NOMO-1 (cell line): ENCODE measurements at regions not wholly inside any gene's neighbourhood (a gene's known extent, or its start where the extent isn't known, plus 50 kb on each side); places are given as distances from the start of the nearest gene placed in this dataset.
"Not testable (repeated sequence)": the region's sequence is repeated elsewhere in the genome, so short reads cannot be mapped to it uniquely, and the experiment has no call there.

Source experiments
- DNase-seq, 2 experiments: peaks; one replicate each; lab custom pipeline; 2025; ENCODE audit not compliant: unreplicated experiment in 2 of 2; lab: John Stamatoyannopoulos, UW

DNA sequence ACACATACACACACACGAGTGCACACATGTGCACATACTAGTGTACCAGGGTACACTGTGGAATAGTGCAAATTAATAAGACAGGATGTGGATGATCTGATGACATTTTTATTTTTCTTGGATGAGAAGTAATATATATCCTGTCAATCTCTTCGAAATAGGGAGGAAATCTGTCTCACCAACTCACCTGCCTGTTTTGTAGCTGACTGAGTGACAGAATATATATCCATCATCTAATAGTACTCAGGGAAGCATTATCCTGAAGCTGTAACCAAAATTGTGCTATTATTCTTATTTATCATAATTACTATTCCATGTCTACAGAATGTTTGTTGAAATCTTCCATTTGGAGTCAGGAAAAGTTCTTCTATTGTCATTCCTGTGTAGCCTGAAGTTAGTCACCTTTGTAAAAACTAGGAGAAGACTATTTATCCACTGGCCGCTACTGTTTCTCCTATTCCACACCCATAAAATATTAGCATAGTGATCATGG, 888.0 kb downstream of the TRAM1L1 start:
- DNase-seq, result no peak

DNA sequence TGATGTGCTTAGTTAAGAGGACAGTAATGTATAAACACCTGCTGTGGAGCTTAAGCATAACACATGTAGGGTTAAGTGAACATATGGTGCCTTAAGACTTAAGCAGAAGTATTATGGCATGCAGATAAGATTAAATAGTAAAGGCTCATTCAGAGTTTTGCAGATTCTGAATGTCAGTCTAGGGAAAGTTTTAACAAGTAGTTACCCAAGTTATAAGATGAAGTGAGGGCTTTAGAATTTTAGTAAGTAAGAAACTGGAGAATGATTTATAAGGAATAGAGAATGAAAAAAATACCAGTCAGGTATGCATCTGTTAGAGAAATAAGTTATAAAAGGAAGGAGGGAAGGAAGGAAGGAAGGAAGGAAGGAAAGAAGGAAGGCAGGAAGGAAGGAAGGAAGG, 902.1 kb downstream of the TRAM1L1 start:
- DNase-seq, result no peak

DNA sequence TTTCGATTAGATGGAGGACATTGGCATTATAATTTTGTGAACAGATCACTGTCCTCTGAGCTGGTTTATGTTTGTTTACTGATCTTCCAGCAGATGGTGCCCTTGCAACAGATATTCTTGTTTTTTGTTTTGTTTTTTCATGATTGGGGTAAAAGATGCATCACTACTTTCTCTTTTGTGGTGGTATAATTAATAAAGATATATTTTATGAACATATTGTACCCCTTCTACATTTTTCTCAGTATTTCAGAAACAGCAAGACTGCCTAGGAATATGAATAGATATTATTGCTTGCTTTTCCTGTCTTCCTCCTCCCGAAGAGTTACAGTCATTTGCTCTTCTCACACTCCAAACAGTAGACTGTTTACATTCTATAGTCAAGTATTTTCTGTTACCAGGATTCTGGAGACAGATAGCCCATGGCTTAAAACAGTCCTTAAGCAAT, 905.2 kb downstream of the TRAM1L1 start:
- DNase-seq, result peak in 1 of 2 experiments; percentile 17

DNA sequence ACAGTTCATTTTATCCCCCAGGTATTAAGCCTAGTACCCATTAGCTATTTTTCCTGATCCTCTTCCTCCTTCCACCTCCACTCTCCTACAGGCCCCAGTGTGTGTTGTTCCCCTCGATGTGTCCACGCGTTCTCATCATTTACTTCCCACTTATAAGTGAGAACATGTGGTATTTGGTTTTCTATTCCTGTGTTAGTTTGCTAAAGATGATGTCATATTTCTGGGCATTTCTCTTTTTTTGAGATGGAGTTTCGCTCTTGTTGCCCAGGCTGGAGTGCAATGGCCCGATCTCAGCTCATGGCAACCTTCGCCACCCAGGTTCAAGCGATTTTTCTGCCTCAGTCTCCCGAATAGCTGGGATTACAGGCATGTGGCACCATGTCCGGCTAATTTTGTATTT, 934.0 kb downstream of the TRAM1L1 start:
- DNase-seq, result not testable (repeated sequence)

DNA sequence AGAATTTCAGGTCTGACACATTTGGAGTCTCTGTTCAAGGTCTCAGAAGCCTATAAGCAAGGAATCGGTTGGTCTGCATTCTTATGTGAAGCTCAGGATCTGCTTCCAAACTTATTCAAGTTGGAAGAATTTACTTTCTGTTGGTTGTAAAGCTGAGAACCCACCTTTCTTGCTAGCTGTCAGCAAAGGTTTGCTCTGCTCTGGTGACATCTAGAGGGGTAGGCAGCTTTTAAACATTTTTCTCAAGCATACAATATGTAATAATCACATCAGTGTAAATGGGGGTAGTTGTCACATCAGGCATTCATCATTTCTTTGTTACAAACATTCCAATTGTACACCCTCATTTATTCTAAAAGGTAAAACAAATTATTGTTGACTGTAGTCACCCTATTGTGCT, 935.2 kb downstream of the TRAM1L1 start:
- DNase-seq, result no peak

DNA sequence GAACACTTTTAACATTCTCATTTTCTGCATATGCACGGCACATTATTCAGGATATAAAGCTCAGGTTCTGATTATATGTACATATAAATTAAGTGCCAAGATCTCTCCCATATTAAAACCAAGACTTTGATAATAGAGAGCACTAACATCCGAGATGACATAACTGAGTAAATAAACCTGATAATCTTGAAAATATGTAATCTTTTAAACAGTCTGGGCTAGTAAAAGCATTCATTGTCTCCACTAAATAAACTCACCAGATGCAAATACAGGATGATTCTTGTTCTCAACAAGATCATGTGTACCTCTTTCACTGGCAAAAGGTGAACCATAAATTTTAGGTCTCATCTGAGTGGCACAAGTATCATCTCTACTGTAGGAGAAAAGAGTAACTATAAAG, 942.2 kb downstream of the TRAM1L1 start:
- no peak for DNase-seq

DNA sequence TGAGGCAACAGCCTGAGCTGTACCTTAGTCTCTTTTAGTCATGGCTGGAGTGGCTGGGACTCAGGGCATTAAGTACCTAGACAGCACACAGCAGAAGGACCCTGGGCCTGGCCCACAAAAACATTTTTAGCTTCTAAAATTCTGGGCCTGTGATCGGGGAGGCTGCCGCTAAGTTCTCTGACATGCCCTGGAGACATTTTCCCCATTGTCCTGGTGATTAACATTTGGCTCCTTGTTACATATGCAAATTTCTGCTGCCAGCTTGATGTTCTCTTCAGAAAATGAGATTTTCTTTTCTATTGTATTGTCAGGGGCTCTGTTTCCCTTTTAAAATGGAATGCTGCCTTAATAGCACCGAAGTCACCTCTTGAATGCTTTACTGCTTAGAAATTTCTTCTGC, 952.4 kb downstream of the TRAM1L1 start:
- no peak for DNase-seq

DNA sequence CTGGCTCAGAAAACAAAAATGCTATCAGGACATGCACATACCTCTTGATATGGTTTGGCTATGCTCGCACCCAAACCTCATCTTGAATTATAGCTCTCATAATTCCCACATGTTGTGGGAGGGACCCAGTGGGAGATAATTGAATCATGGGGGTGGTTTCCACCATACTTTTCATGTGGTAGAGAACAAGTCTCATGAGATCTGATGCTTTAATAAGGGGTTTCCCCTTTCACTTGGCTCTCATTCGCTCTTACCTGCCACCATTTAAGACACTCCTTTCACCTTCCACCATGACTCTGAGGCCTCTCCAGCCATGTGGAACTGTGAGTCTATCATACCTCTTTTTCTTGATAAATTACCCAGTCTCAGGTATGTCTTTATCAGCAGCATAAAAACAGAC, 958.6 kb downstream of the TRAM1L1 start:
- no peak for DNase-seq

DNA sequence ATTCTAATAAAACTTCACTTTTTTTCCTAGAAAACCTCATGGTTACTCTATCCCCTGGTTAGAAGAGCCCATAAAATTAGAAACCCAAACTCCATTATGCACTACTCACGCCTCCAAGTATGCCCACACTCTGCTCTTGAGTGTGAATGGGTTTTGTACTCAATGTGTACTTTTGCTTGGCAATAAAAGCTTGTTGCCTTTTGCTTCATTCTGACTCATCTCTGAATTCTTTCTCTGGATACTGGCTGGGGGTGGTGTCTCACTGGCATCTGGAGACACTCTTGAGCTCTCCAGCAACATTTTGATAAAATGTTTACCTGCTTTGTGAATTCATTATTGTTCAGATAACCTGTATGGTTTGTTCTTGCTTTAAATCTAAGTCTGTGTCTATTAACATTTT, 963.3 kb downstream of the TRAM1L1 start:
- DNase-seq, result no peak

DNA sequence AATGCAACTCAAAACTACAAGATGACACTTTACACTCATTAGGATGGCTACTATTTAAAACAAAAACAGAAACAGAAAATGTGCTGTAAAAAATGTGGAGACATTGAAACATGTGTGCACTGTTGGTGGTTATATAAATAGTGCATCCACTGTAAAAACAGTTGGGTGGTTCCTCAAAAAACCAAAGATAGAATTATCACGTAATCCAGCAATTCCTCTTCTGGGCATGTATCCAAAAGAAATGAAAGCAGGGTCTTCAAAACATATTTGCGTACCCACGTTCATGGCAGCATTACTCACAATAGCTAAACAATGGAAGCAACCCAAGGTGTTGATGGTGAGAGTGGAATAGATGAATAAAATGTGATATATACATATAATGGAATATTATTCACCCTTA, 967.2 kb downstream of the TRAM1L1 start:
- DNase-seq, result peak in 1 of 2 experiments; percentile 11

DNA sequence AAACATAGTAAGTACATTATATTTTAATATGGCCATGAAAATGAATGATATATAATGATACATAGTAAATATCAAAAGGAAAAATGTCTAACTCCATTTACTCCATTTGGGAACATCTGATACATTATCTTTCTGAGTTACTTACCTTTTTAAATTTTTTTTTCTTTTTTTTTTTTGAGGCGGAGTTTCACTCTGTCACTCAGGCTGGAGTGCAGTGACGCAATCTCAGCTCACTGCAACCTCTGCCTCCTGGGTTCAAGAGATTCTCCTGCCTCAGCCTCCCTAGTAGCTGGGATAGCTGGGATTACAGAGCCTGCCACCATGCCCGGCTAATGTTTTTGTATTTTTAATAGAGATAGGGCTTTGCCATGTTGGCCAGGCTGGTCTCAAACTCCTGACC, 972.5 kb downstream of the TRAM1L1 start:
- DNase-seq, result not testable (repeated sequence)

DNA sequence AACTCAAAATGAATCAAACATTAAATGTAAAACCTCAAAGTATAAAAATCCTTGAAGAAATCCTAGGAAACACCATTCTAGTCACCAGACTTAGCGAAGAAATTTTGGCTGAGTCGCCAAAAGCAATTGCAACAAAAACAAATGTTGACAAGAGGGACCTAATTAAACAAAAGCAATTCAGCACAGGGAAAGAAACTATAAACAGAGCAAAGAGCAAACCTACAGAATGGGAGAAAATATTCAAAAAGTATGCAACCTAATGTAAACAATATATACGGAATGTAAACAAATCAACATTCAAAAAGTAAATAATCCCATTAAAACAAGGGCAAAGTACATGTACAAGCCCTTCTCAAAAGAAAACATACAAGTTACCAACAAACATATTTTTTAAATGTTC, 974.7 kb downstream of the TRAM1L1 start:
- DNase-seq, result no peak

DNA sequence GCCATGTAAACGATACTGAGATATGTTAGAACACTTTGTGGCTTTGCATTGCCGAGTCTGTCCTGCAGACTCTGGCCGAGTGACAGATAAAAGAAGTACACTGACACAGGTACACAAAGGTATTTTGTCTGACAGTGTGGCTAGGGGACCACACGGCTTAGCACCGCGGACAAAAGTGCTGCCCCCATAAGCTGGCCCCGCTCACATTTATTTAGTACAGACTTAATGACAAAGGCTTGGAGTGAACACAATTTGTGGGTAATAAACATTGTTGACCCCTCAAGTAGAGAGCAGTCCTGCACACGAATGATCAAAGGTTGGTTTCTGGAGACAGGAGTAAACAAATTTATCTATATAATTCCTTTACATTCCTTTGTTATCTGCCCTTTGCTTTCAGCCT, 976.8 kb downstream of the TRAM1L1 start:
- no peak for DNase-seq

DNA sequence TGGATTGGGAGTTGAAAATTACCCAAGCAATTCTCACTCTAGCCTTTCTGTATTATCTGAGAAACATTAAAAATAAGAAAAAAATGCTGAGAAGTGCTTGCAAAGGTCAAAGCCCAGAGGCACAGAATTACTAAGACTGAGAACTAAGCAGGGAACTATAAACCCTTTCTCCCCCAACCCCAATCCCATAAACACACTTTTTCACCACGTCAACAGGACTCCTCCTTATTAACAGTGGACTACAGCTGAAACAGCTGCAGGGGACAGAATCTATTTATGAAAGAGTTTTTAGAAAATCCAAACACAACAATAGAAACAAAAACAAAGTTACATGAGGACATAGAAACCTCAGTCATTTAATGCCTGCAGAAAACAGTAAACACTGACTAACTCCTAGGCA, 984.1 kb downstream of the TRAM1L1 start:
- DNase-seq, result no peak

DNA sequence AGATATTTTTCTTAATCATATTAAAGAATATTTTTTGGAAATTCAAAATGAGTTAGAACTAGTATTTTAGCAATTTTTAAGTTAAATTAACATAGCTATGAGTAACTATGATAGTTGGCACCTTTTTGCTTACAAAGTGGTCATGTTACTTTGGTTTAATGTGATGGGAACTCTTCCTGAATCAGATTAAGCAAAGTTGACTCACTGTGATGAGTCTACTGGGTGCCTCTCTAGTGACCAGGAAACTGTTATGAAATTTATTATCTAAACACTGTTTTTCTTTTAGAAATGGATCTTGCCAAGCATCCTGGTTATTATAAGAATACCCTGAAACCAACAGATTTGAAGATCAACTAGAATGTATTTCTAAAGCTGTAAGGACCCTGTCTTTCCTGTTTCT, 985.8 kb downstream of the TRAM1L1 start:
- DNase-seq, result no peak

DNA sequence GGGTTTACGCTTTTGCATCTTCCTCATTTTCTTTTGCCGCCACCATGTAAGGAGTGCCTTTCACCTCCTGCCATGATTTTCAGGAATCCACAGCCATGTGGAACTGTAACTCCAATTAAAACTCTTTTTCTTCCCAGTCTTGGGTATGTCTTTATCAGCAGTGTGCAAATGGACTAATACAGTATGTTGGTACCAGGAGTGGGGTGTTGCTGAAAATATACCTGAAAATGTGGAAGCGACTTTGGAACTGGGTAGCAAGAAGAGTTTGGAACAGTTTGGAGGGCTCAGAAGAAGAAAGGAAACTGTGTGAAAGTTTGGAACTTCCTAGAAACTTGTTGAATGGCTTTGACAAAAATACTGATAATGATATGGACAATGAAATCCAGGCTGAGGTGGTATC, 983.9 kb upstream of the NDST4 start:
- DNase-seq, result not testable (repeated sequence)

DNA sequence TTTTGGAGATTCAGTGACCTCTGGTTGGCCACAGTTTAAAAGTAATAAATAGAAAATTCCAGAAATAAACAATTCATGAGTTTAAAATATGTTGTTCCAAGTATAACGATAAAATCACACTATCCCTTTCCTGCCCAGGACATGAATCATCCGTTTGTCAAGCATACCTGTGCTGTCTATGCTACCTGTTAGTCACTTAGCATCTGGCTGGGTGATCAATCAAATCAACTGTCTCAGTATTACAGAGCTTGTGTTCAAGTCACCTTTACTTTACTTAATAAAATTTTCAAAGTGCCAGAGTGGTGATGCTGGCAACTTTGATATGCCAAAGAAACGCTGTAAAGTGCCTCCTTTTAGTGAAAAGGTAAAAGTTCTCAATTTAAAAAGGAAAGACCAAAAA, 979.5 kb upstream of the NDST4 start:
- no peak for DNase-seq

DNA sequence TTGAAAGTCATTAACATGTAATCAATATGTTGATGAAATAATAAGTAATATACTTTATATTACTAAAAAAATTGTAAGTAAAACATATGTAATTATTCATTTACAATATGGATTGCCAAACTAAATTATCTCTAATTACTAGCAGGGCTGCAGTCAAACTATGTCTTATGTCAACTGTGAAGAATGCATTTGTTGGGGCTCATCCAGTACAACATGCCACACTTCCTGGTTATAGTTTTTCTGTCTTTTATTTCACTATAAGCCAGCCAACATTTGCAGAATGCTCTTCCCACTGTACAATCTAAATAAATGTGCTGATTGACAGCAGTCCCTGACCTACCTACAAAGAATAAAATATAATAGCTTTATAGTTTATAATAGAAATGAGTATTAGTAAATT, 975.4 kb upstream of the NDST4 start:
- DNase-seq, result no peak

DNA sequence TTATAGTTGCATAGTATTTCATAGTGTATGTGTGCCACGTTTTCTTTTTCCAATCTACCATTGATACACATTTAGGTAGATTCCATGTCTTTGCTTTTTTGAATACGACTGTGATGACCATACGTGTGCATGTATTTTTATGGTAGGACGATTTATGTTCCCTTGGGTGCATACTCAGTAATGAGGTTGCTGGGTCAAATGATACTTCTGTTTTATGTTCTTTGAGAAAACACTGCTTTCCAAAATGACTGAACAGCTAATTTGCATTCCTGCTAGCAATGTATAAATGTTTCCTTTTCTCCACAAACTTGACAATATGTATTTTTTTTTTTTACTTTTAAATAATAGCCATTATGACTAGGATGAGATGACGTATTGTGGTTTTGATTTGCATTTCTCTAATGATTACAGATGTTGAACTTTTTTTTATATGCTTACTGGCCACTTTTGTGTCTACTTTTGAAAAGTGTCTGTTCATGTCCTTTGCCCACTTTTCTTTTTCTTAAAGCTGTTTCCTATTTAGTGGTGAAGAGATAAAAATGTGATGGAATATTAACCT, 969.5 kb upstream of the NDST4 start:
- no peak for DNase-seq

DNA sequence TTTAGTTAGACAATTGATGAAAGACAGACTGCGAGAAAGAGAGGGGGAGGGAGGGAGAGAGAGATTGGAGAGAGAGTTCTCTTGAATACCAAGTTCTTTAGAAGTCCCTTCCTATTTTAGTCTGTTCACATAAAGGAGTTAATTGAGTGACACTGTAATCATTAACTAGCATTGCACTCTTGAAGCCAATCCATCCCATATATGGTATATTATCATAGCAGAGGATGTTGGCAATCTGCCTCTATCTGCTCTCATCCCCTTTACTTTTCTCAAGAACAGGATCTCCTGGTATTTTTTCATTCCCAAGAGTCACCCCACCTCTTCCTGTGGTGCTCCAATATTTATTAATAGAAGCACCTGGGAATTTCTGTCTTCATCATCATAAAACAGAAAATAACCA, 959.6 kb upstream of the NDST4 start:
- no peak for DNase-seq

DNA sequence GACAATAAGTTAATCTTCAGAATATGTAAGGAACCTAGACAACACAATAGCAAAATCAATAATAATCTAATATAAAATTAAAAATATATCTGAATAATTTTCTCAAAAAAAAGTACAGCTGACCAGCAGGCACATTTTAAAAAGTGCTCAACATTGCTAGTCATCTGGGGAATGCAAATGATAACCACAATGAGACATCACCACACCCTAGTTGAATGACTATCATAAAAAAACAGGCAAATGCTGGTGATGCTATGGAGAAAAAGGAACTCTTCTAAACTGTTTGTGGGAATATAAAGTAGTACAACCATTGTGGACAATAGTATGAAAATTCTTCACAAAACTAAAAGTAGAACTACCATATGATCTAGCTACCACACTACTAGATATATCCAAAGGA, 956.9 kb upstream of the NDST4 start:
- peak in 1 of 2 experiments; percentile 27 for DNase-seq

DNA sequence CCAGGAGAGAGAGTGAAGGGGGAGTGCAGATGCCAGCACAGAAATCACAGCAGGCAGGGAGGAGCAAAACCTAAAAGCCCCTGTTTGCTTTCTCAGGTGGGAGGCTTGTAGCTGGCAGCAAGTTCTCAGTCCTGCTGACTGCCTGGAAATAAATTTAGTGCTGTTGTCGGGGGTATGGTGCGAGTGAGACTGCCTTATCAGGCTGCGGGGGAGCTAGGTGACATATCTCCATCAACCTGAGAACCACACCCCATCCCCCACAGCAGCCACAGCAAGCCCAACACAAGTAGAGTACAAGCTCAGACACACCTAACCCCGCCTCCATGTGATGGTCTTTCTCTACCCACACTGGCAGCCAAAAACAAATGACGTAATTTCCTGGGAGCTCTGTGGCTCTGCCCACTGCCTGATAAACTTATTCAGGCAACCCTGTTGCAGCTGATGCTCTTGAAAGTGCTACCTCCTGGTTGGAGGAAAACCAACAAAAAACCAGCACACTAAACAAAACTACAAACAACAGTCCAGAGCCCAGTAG, 953.4 kb upstream of the NDST4 start:
- no peak for DNase-seq

DNA sequence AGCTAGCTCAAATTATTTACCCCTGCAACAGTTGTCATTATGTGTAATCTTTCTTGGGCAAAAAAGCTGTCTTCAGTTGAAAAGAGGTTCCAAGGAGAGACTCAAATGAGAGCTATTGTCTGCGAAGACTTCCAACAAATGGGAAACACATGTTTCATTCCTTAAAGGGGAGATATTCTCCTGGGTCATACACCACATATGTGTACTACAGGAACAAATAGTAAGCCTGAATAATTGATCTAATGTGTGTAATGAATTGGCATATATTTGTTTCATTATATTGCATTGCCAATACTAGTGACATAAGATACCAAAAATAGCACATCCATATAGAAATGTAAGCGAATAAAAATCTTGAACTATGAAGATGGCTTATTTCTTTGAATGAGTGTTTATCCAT, 950.9 kb upstream of the NDST4 start:
- no peak for DNase-seq
